ENCODE measurements at regions not wholly inside any gene's neighbourhood (a gene's known extent, or its start where the extent isn't known, plus 50 kb on each side); places are given as distances from the start of the nearest gene placed in this dataset.

GRCh38 chr3:26559227-26559626 is 63.3 kb upstream of the LRRC3B start:
- no peak for DNase-seq

GRCh38 chr3:26560081-26560480 is 62.5 kb upstream of the LRRC3B start:
- no peak for DNase-seq

- no peak for DNase-seq
Measured at GRCh38 chr3:26562021-26562768, 60.4 kb upstream of the LRRC3B start.

Data from NCI-H446 treated with DMSO at 0.1 percent for 48 hours (cell line).